ENCODE measurements at regions not wholly inside any gene's neighbourhood (a gene's known extent, or its start where the extent isn't known, plus 50 kb on each side); places are given as distances from the start of the nearest gene placed in this dataset.

DNA sequence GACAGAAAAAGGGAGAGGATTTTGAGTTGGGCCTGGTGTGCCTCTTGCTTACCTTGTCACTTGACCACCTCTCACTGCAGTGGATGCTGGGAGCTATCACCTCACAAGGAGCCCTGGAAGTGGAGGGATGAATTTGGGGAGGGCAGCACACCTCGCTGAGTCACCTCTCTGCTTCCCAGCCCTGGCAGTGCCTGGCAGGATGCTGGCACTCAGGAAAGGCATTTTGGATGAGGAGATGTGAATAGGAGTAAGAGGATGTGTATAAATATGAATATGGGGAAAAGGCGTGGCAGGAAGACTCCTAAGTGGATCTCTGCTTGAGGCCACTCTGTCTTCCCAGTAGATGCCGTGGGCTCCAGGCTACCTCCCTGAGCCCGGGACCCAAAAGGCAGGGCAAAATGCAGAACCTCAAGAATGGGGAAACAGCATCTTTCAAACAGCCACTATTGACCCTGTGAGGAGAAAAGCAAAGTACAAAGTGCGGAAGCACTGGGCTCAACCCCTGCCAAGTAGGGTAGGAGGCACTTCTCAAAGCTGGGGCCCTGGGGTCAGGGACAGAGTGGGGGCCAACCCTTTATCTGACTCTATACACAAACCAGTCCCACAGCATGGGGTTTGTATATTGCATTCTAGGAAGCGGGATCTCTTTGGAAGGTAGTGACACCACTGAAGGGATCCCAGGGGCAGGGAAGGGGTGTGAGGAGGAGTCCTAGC lies 164.5 kb upstream of the GLI2 start:
- no peaks in the 10 kb centered on the region for H3K9me3 ChIP-seq (replicated peaks in 1 of 3)
- no peak overlapping the region for H3K27ac ChIP-seq
- intact Hi-C loops (cut with DNase I), result no loop called here
- TF ChIP-seq CTCF (IDR thresholded peaks at IDR 0.05) (no peak), POLR2A (IDR thresholded peaks at IDR 0.05) (no peak)
- peaks cover 0 to 3% of the 10 kb centered on the region in 2 donors for H3K4me1 ChIP-seq (replicated peaks in 1 of 2)
- no peaks in the 10 kb centered on the region for H3K36me3 ChIP-seq (replicated peaks in 1 of 2)
- H3K4me3 ChIP-seq, result no peak overlapping the region
- WGBS, 4 donors, result 80 to 90% (median 85%) methylated on average over 6 of the region's 6 CpGs
- no peaks in the 10 kb centered on the region for H3K27me3 ChIP-seq
- DNase-seq, result no peak

- Histone ChIP-seq H3K36me3 (replicated peaks in 1 of 2) (no peaks in the 10 kb centered on the region), H3K4me3 (no peak overlapping the region), H3K4me1 (replicated peaks in 1 of 2) (peaks cover 0 to 7% of the 10 kb centered on the region in 2 donors), H3K27me3 (peaks cover 5% of the 10 kb centered on the region), H3K9me3 (replicated peaks in 1 of 3) (no peaks in the 10 kb centered on the region), H3K27ac (no peak overlapping the region)
- WGBS, 4 donors, result 93 to 100% (median 97%) methylated on average over 1 to 2 of the region's 2 CpGs; no CpG with 5 or more reads in 1 of the 4 donors
- no peak for TF ChIP-seq CTCF (IDR thresholded peaks at IDR 0.05)
- TF ChIP-seq POLR2A (IDR thresholded peaks at IDR 0.05), result no peak
- intact Hi-C loops (cut with DNase I), result no loop called here
- no peak for DNase-seq
Observed at GRCh38 chr2:120572226-120572625, 163.4 kb upstream of the GLI2 start.

DNA sequence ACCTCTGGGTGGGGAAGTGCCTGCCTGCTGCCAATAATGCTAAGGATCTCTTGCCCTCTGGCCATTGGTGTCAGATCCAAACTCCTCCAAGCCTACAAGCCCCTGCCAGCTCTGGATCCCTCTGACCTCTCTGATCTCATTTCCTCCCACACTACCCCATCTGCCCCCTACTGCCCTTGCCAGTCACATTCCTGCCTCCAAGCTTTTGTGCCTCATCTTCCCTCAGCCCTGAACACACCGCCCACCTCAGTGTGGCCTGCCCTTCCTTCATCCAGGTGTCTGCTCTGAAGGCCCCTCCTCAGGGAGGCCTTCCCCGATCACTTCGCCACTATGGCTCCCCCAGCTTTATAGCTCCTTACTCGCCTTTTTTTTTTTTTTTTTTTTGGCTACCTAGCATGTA lies 161.0 kb upstream of the GLI2 start:
- Histone ChIP-seq H3K27ac (no peak overlapping the region), H3K4me3 (no peak overlapping the region), H3K27me3 (peaks cover 5% of the 10 kb centered on the region), H3K4me1 (replicated peaks in 1 of 2) (peaks cover 0 to 7% of the 10 kb centered on the region in 2 donors), H3K36me3 (replicated peaks in 1 of 2) (no peaks in the 10 kb centered on the region), H3K9me3 (replicated peaks in 1 of 3) (no peaks in the 10 kb centered on the region)
- TF ChIP-seq CTCF (IDR thresholded peaks at IDR 0.05) (no peak), POLR2A (IDR thresholded peaks at IDR 0.05) (no peak)
- no peak for DNase-seq
- 79 to 100% (median 85%) methylated on average over 3 to 4 of the region's 4 CpGs for WGBS, 4 donors
- intact Hi-C loops (cut with DNase I), result no loop called here

DNA sequence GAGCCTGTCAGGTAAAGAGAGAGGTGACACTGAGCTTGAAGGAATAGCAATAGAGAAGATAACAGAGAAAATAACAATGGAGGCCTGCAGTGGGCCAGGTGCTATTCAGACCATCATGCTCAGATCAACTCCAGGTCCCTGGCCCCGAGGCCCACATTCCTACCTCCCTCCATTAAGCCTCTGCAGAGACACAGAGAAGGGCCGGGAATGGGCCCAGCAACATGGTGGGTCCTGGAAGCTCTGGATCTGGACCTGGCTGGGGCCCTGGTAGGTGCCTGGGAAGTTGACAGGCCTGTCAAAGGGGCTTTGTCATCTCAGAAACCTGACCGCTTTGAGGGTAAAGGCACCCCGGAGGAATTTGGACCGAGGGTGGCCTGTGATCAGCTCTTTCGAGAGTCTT lies 159.7 kb upstream of the GLI2 start:
- H3K27me3 ChIP-seq, result peaks cover 5% of the 10 kb centered on the region
- no peak for DNase-seq
- intact Hi-C loops (cut with DNase I), result no loop called here
- 91 to 98% (median 96%) methylated on average over 6 of the region's 6 CpGs for WGBS, 4 donors
- no peak overlapping the region for H3K27ac ChIP-seq
- no peaks in the 10 kb centered on the region for H3K36me3 ChIP-seq (replicated peaks in 1 of 2)
- H3K9me3 ChIP-seq (replicated peaks in 1 of 3), result no peaks in the 10 kb centered on the region
- TF ChIP-seq CTCF (IDR thresholded peaks at IDR 0.05) (no peak), POLR2A (IDR thresholded peaks at IDR 0.05) (no peak)
- H3K4me1 ChIP-seq (replicated peaks in 1 of 2), result peaks cover 0 to 7% of the 10 kb centered on the region in 2 donors
- no peak overlapping the region for H3K4me3 ChIP-seq
